OCI-LY3 (cell line): ENCODE measurements at regions not wholly inside any gene's neighbourhood (a gene's known extent, or its start where the extent isn't known, plus 50 kb on each side); places are given as distances from the start of the nearest gene placed in this dataset.

Experiments used
- H2AFZ ChIP-seq: fragments of 200-600, 300-600 bp; shearing (Covaris generic); 2 replicates; pipeline ENCODE4 v1.6.0; 2014; ENCODE audit warnings: antibody characterized with exemption, low read depth, low read length
- H3K27ac ChIP-seq: fragments of 200-600, 300-600 bp; sonication (generic); 2 replicates; pipeline ENCODE4 v1.5.1; 2014; ENCODE audit warnings: mild to moderate bottlenecking, low read length, moderate library complexity, mixed read lengths
- H3K27me3 ChIP-seq: fragments of 200-600, 300-600 bp; sonication (generic); 2 replicates; pipeline ENCODE4 v1.6.1; 2014; ENCODE audit warnings: low read depth, low read length, mixed read lengths
- H3K36me3 ChIP-seq: fragments of 200-600, 300-600 bp; sonication (generic); replicated peaks from 2 replicates; pipeline ENCODE3; 2014; ENCODE audit warnings: low read depth, low read length, mixed read lengths
- H3K4me1 ChIP-seq: fragments of 300-600, 200-600 bp; sonication (generic); 2 replicates; pipeline ENCODE4 v1.6.1; 2014; ENCODE audit warnings: low read length, mixed read lengths
- H3K4me2 ChIP-seq: fragments of 200-600, 300-600 bp; sonication (generic); 2 replicates; pipeline ENCODE4 v1.6.1; 2014; ENCODE audit warnings: low read length, mixed read lengths
- H3K4me3 ChIP-seq: fragments of 300-600, 200-600 bp; sonication (generic); 2 replicates; pipeline ENCODE4 v1.5.1; 2014; ENCODE audit warnings: antibody characterized with exemption, mild to moderate bottlenecking, low read length, moderate library complexity
- H3K79me2 ChIP-seq: fragments of 300-600, 200-600 bp; shearing (Covaris generic); 2 replicates; pipeline ENCODE4 v1.6.1; 2014; ENCODE audit warnings: mild to moderate bottlenecking, low read length, mixed read lengths
- H3K9ac ChIP-seq: fragments of 300-600, 200-600 bp; shearing (Covaris generic); 2 replicates; pipeline ENCODE4 v1.6.0; 2014; ENCODE audit warnings: mild to moderate bottlenecking, low read length, moderate library complexity
- H3K9me3 ChIP-seq: fragments of 200-600, 300-600 bp; shearing (Covaris generic); 2 replicates; pipeline ENCODE4 v1.6.1; 2014; ENCODE audit warnings: low read length, mixed read lengths; ENCODE audit not compliant: insufficient read depth
- H4K20me1 ChIP-seq: fragments of 200-600, 300-600 bp; sonication (generic); 2 replicates; pipeline ENCODE4 v1.6.1; 2016; ENCODE audit warnings: low read length, mixed read lengths; ENCODE audit not compliant: insufficient read depth
- CTCF ChIP-seq: fragments of 200-600, 300-600 bp; sonication (generic); IDR thresholded peaks from 2 replicates; pipeline ENCODE4 v1.5.1; 2014; ENCODE audit warnings: antibody characterized with exemption, low read length, low read depth
- EZH2phosphoT487 ChIP-seq: fragments of 200-600 bp; shearing (Covaris generic); IDR thresholded peaks from 2 replicates; pipeline ENCODE4 v1.6.1; 2018; ENCODE audit warnings: antibody characterized with exemption, mixed run types, low read depth

GRCh38 chr12:127716166-127716565 is 550.8 kb upstream of the TMEM132C start:
- H3K36me3 ChIP-seq: no peaks in the 10 kb centered on the region
- H3K79me2 ChIP-seq: no peaks in the 10 kb centered on the region
- no peak overlapping the region for H3K9ac ChIP-seq
- 0 out of 2 replicates have a peak, but pooled peaks cover 9% of the 10 kb centered on the region for H3K27me3 ChIP-seq
- H2AFZ ChIP-seq: no peak overlapping the region
- no peaks in the 10 kb centered on the region for H3K4me1 ChIP-seq
- H3K27ac ChIP-seq: no peak overlapping the region
- H3K4me2 ChIP-seq: no peak overlapping the region
- H4K20me1 ChIP-seq: no peaks in the 10 kb centered on the region
- TF ChIP-seq CTCF (no peak), EZH2phosphoT487 (no peak)
- H3K9me3 ChIP-seq: no peaks in the 10 kb centered on the region
- H3K4me3 ChIP-seq: no peak overlapping the region

- Histone ChIP-seq H3K4me3 (no peak overlapping the region), H2AFZ (no peak overlapping the region), H3K27ac (no peak overlapping the region), H3K79me2 (no peaks in the 10 kb centered on the region), H3K4me2 (no peak overlapping the region), H3K4me1 (no peaks in the 10 kb centered on the region), H3K27me3 (0 out of 2 replicates have a peak, but pooled peaks cover 9% of the 10 kb centered on the region), H3K9me3 (no peaks in the 10 kb centered on the region), H3K9ac (no peak overlapping the region), H4K20me1 (no peaks in the 10 kb centered on the region), H3K36me3 (no peaks in the 10 kb centered on the region)
- TF ChIP-seq EZH2phosphoT487: no peak
- no peak for TF ChIP-seq CTCF
Observed at GRCh38 chr12:127717278-127717677, 549.7 kb upstream of the TMEM132C start.

GRCh38 chr12:127720334-127720733 is 546.6 kb upstream of the TMEM132C start:
- no peaks in the 10 kb centered on the region for H3K4me1 ChIP-seq
- H3K79me2 ChIP-seq: no peaks in the 10 kb centered on the region
- no peak overlapping the region for H3K9ac ChIP-seq
- H3K36me3 ChIP-seq: no peaks in the 10 kb centered on the region
- no peaks in the 10 kb centered on the region for H3K9me3 ChIP-seq
- H4K20me1 ChIP-seq: no peaks in the 10 kb centered on the region
- peaks cover 9% of the 10 kb centered on the region; the same call in 1 of the 2 replicates for H3K27me3 ChIP-seq
- H3K4me2 ChIP-seq: no peak overlapping the region
- TF ChIP-seq CTCF: no peak
- no peak for TF ChIP-seq EZH2phosphoT487
- H2AFZ ChIP-seq: no peak overlapping the region
- H3K27ac ChIP-seq: no peak overlapping the region
- H3K4me3 ChIP-seq: no peak overlapping the region

- no peak for TF ChIP-seq CTCF
- H3K4me3 ChIP-seq: no peak overlapping the region
- H2AFZ ChIP-seq: no peak overlapping the region
Observed at GRCh38 chr12:127722611-127723010, 544.4 kb upstream of the TMEM132C start.

More at GRCh38 chr12:127722611-127723010, 544.4 kb upstream of the TMEM132C start:
- no peaks in the 10 kb centered on the region for H3K9me3 ChIP-seq
- H4K20me1 ChIP-seq: no peaks in the 10 kb centered on the region
- H3K27ac ChIP-seq: no peak overlapping the region
- no peaks in the 10 kb centered on the region for H3K79me2 ChIP-seq
- H3K9ac ChIP-seq: no peak overlapping the region
- H3K4me1 ChIP-seq: no peaks in the 10 kb centered on the region
- H3K4me2 ChIP-seq: no peak overlapping the region
- no peaks in the 10 kb centered on the region for H3K36me3 ChIP-seq
- H3K27me3 ChIP-seq: no peaks in the 10 kb centered on the region; the same call in 1 of the 2 replicates
